ELR (cell line): ENCODE measurements at regions not wholly inside any gene's neighbourhood (a gene's known extent, or its start where the extent isn't known, plus 50 kb on each side); places are given as distances from the start of the nearest gene placed in this dataset.
"Not testable (repeated sequence)": the region's sequence is repeated elsewhere in the genome, so short reads cannot be mapped to it uniquely, and the experiment has no call there.

Experiments used
- DNase-seq: peaks from one replicate; pipeline ENCODE4 v3.0.0-alpha.2; 2015; ENCODE audit warnings: low read depth

DNA sequence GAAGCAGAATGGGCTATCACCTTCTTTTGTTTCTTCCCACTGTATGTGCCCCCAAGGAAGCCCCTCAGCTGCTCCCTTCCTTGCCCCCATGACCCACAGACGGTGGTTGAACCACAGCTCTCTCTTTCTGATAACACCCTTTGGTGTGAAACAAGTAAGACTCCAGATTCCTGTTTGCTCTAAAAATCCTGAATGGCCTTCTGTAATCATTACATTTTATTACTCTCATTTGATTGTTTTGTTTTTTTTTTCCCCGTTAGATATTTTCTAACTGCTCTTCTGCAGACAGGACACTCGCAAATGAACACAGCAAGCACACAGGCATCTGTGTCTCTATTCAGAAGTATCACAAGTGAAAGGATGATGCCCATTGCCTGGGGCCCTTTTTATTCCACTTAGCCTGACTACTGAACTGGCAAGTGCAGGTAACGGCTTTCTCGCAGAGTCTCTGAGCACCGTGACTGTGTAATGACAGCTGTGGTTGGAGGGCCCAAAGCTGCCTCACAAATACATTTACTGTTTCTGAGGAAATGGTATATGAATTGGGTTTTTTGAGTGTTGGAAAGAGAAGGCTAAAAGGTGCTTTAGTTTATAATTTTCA lies 59.3 kb downstream of the OXGR1 start:
- DNase-seq, result no peak

DNA sequence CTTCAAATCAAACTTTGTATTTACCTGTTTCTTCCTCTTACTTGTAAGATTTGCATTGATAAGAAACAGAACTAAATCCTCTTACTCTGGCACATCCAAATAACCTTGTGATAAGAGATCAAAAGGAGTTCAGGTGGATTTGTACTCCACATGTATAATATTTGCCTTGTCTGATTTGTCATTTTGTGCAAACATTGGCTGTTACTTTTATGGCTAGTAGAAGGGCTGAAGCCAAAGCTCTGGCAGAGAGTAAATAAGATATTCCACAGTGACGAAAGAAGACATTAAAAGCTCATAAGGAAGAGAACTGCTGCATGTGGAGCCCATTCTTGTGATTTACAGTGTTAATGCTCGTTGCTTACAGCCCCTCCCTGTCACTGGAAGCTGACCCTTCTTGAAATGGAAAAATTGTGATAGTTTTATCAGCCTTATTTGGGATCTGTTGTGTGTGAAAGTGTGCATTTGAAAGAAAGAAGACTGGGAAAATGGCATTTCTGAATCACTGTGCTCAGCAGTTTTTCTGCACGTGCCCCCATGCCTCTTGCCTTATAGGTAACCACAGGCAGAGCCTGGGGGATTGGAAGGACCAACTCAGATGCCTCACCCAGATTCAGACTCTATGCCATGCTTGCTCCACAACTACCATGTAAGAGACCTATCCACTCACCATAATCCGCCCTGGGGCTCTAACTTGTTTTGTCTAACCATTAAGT lies 68.2 kb downstream of the OXGR1 start:
- no peak for DNase-seq

DNA sequence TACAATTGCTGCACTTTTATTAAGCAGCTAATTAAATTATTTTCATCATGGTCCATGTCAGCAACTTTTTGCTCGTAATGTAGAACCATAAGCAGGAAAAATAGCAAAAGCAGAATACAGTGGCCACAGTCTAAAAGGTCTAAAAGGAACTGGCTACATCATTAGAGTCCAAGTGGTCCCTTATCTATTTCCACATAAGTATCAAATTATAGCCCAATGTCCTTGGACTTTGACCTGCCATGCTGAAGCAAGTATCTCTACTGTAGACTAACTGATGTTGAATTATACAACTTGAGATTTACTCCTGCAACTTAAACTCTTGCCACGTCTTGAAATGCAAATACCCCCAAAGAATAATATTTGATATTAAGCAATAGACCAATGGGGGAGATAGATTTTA lies 68.8 kb downstream of the OXGR1 start:
- DNase-seq, result no peak

DNA sequence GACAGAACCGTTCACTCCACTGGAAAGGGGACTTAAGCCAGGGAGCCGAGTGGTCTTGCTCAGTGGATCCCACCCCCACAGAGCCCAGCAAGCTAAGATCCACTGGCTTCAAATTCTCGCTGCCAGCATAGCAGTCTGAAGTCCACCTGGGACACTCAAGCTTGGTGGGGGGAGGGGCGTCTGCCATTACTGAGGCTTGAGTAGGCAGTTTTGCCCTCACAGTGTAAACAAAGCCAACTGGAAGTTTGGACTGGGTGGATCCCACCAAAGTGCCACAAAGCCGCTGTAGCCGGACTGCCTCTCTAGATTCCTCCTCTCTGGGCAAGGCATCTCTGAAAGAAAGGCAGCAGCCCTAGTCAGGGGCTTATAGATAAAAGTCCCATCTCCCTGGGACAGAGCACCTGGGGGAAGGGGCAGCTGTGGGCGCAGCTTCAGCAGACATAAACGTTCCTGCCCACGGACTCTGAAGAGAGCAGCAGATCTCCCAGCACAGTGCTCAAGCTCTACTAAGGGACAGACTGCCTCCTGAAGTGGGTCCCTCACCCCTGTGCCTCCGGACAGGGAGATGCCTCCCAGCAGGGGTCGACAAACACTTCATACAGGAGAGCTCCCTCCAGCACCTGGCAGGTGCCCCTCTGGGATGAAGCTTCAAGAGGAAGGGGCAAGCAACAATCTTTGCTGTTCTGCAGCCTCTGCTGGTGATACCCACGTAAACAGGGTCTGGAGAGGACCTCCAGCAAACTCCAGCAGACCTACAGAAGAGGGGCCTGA lies 75.2 kb downstream of the OXGR1 start:
- not testable (repeated sequence) for DNase-seq

DNA sequence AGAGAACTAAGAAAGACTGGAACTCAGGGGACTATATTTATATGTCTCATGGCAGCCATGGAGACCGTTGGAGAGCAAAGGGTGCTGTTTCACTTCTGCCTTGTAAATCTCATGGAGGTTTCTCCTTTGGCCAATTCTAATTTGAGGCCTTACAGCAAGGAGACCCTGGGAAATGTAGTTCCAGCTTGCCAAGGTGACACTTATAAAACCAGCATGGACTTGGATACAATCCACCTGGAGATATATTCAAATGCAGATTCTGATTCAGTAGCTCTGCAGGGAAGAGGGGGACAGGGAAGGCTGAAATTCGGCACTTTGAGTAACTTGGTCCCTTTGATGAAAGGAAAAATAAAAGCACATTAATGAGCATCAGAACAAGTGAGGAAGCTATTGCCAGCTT lies 90.0 kb downstream of the OXGR1 start:
- no peak for DNase-seq

DNA sequence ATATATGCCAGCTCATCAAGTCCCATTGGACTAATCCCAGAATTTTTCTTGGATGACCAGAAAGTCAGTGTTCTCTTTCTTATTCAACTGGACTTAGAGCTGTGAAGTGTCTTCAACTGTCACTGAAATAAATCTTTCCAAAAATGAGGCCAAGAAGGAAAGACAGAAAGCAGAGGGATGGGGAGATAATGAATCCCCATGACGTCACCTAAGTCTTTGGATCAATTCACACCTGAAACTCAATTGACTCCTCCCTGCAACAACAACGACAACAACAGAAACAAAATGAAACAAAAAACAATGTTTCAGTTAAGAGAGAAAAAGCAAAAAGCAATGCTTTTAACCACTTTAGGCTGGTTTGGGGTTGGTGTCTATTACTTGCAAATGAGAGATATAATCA lies 91.2 kb downstream of the OXGR1 start:
- DNase-seq, result no peak

DNA sequence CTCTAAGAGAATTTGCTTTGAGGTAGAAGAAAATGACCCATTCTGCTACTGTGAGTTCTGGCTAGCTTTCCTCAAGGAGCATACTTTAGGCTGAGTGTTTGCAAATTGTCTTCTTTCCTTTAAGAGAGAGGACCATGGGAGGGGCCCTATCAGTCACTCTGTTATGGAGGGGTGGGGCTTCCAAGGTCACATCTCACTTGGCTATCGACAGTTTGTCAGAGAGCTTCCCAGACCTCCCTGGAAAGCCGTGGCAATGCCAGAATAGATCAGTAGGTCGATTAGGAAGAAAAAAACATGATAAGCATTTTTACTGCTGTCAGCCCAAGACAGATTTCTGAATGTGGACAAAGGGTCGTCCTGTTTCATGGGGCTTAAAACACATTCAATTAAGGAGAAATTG lies 93.3 kb downstream of the OXGR1 start:
- no peak for DNase-seq

DNA sequence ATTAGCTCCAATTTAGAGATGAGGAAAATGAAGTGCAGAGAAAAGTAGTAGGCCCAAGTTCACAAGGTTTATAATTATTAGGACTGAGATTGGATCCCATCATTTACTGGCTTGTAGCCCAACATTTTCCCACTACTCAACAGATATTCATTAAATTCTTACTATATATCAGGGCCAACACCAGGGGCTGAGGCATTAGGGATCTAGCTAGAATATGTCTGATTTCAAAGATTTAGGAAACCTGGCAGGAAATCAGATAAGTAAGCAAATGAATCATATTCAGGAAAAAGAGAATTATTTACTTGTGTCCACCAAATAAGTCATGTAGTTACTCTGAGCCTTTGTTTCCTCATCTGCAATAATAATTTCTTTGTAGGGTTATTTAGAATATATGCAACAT lies 94.3 kb downstream of the OXGR1 start:
- DNase-seq, result no peak

DNA sequence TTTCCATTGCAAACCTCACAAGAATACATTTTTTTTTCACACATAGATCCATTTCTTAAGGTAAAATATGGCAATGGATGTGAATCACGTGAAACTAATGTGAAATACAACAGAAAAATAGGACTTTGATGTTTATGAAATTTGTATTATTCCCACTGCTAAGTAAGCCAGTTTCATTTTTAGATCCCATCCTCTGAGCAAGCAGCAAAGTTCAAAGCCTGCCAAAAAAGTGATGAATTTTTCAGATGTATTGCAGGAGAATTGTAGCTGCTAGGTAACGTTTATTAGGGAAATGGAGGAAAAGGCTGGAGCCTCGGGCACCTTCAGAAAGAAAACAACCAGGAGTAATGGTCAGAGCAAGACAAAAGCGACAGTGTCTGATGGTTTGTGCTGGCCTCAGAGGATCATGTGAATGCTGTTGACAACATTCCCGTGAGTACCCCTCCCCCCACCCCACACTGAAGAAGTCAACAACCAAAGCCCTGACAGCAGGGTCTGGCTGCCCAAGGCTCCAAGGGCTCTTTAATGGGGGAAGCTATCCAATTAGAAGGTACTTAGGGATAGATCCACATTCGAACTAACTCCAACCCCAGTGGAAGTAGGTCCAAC lies 95.5 kb downstream of the OXGR1 start:
- DNase-seq, result no peak

DNA sequence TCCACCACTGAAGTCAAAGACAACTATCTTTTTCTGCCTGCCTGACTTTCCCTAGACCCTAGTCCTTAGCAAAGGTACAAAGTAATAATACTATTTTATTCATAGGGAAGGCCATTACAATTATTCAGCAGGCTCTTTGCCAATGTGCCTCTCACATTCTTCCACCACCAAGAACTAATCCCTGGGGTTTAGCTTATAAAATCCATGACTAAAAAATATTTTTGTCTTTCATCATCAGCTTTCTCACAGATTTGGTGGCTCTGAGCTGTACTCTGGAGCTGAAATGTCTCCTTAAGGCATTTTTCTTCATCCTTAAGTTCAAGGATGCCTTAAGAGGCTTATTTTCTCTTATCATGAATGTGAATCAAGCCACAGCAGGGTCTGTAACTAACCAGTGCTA lies 96.1 kb downstream of the OXGR1 start:
- DNase-seq, result peak; percentile 11
